ENCODE measurements at regions not wholly inside any gene's neighbourhood (a gene's known extent, or its start where the extent isn't known, plus 50 kb on each side); places are given as distances from the start of the nearest gene placed in this dataset.

GRCh38 chr11:96948066-96948465, 558.3 kb downstream of the JRKL start:
- no peak for TF ChIP-seq CTCF (IDR thresholded peaks at IDR 0.05; ENCODE audit: low read length)
- TF ChIP-seq EZH2 (IDR thresholded peaks at IDR 0.05; ENCODE audit: borderline replicate concordance, low read length), result no peak
